Nephron (organoid): ENCODE measurements at regions not wholly inside any gene's neighbourhood (a gene's known extent, or its start where the extent isn't known, plus 50 kb on each side); places are given as distances from the start of the nearest gene placed in this dataset.

Source experiments
- H3K27ac Mint-ChIP-seq, 3 experiments: 2 replicates each; pipeline ENCODE4 v1.8.0; 2020; ENCODE audit warnings: mixed read lengths in 3 of 3, mild to moderate bottlenecking in 2 of 3, moderate library complexity in 1 of 3
- H3K27me3 Mint-ChIP-seq: 2 replicates; pipeline ENCODE4 v1.8.0; 2021; ENCODE audit warnings: low read depth, mild to moderate bottlenecking, moderate library complexity, mixed read lengths
- H3K36me3 Mint-ChIP-seq: 2 replicates; pipeline ENCODE4 v1.8.0; 2020; ENCODE audit warnings: low read depth, mixed read lengths
- H3K4me1 Mint-ChIP-seq: 2 replicates; pipeline ENCODE4 v1.8.0; 2020; ENCODE audit warnings: mixed read lengths
- H3K4me3 Mint-ChIP-seq, 3 experiments: 2 replicates each; pipeline ENCODE4 v1.8.0; 2020; ENCODE audit warnings: mild to moderate bottlenecking in 3 of 3, mixed read lengths in 3 of 3, moderate library complexity in 2 of 3
- H3K9me3 Mint-ChIP-seq: 2 replicates; pipeline ENCODE4 v1.8.0; 2020; ENCODE audit warnings: mixed read lengths
- TF ChIP-seq, protein P1 (sequence below), 3 experiments: fragments of 200-600 bp; sonication (generic); IDR thresholded peaks; one replicate each; pipeline ENCODE4 v1.5.0; 2021; ENCODE audit warnings: antibody characterized with exemption in 3 of 3; ENCODE audit not compliant: unreplicated experiment in 3 of 3

DNA sequence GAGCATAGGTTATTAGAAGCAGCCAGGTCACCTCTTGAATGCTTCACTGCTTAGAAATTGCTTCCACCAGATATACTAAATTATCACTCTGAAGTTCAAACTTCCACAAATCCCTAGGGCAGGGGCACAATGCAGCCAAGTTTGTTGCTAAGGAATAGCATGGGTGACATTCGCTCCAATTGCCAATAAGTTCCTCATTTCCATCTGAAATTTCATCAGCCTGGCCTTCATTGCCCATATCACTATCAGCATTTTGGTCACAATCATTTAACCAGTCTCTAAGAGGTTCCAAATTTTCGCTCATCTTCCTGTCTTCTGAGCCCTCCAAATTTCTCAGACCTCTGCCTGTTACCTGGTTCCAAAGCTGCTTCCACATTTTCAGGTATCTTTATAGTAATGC lies 356.1 kb downstream of the DAD1 start:
- H3K9me3 Mint-ChIP-seq = peaks cover 2% of the 10 kb centered on the region
- no peak overlapping the region for H3K27ac Mint-ChIP-seq
- H3K36me3 Mint-ChIP-seq = no peaks in the 10 kb centered on the region
- no peaks in the 10 kb centered on the region for H3K27me3 Mint-ChIP-seq
- TF ChIP-seq, protein P1, sequence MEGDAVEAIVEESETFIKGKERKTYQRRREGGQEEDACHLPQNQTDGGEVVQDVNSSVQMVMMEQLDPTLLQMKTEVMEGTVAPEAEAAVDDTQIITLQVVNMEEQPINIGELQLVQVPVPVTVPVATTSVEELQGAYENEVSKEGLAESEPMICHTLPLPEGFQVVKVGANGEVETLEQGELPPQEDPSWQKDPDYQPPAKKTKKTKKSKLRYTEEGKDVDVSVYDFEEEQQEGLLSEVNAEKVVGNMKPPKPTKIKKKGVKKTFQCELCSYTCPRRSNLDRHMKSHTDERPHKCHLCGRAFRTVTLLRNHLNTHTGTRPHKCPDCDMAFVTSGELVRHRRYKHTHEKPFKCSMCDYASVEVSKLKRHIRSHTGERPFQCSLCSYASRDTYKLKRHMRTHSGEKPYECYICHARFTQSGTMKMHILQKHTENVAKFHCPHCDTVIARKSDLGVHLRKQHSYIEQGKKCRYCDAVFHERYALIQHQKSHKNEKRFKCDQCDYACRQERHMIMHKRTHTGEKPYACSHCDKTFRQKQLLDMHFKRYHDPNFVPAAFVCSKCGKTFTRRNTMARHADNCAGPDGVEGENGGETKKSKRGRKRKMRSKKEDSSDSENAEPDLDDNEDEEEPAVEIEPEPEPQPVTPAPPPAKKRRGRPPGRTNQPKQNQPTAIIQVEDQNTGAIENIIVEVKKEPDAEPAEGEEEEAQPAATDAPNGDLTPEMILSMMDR (IDR thresholded peaks at IDR 0.05; ENCODE audit: unreplicated experiment in 3 of 3) = no peak
- H3K4me3 Mint-ChIP-seq = no peak overlapping the region
- no peaks in the 10 kb centered on the region for H3K4me1 Mint-ChIP-seq

DNA sequence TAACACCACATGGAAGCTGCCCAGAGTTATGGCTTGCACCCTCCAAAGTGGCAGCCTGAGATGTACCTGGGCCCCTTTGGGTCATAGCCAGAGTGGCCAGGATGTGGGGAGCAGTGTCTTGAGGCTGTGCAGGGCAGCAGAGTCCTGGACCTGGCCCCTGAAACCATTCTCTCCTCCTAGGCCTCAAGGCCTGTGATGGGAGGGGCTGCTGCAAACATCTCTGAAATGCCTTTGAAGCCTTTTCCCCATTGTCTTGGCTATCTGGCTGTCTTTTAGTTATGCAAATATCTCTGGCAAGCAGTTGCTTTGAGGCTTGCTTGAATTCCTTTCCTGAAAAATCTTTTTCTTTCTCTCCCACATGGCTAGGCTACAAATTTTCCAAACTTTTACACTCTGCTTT lies 356.5 kb downstream of the DAD1 start:
- no peaks in the 10 kb centered on the region for H3K27me3 Mint-ChIP-seq
- H3K27ac Mint-ChIP-seq = no peak overlapping the region
- TF ChIP-seq, protein P1 (IDR thresholded peaks at IDR 0.05; ENCODE audit: unreplicated experiment in 3 of 3) = no peak
- peaks cover 2% of the 10 kb centered on the region for H3K9me3 Mint-ChIP-seq
- no peak overlapping the region for H3K4me3 Mint-ChIP-seq
- H3K4me1 Mint-ChIP-seq = no peaks in the 10 kb centered on the region
- H3K36me3 Mint-ChIP-seq = no peaks in the 10 kb centered on the region

DNA sequence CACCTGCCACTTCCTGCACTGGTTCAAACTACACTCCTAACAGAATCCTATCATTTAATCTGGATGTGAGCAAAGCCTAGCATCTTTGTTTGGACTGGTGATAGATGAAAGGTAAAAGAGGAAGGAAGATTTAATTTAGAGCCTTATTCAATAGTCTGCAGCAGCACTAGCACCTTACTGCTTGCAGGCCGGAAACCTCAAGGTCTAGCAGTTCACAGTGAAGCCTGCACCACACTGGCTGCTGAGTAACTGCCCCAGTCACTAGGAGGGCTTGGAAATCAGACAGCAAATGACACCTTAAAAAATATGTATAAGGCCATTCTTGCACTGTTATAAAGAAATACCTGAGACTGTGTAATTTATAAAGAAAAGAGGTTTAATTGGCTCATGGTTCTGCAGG lies 358.0 kb downstream of the DAD1 start:
- no peaks in the 10 kb centered on the region for H3K27me3 Mint-ChIP-seq
- H3K9me3 Mint-ChIP-seq = peaks cover 2% of the 10 kb centered on the region
- TF ChIP-seq, protein P1 (IDR thresholded peaks at IDR 0.05; ENCODE audit: unreplicated experiment in 3 of 3) = no peak
- no peaks in the 10 kb centered on the region for H3K4me1 Mint-ChIP-seq
- H3K27ac Mint-ChIP-seq = no peak overlapping the region
- no peaks in the 10 kb centered on the region for H3K36me3 Mint-ChIP-seq
- H3K4me3 Mint-ChIP-seq = no peak overlapping the region

DNA sequence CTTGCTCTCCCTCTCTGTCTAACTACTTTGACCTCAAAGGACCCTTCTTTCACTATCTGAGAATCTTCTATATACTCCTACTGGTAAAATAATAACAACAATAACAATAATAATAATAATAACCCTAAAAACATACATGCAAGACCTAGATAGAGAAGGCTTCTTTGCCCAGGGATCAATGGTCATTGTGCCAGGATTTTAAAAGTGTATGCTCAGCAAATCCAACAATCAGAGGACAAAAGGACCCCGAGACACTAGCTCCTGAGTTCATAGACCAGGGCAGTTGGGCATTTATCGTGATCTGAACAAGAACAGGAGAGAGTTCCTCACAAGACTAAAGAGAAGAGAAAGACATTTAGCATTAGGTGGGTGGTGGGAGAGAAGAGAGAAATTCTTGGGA lies 358.5 kb downstream of the DAD1 start:
- Mint-ChIP-seq H3K9me3 (peaks cover 2% of the 10 kb centered on the region), H3K4me1 (no peaks in the 10 kb centered on the region), H3K27ac (no peak overlapping the region), H3K4me3 (no peak overlapping the region), H3K36me3 (no peaks in the 10 kb centered on the region), H3K27me3 (no peaks in the 10 kb centered on the region)
- TF ChIP-seq, protein P1 (IDR thresholded peaks at IDR 0.05; ENCODE audit: unreplicated experiment in 3 of 3) = no peak

DNA sequence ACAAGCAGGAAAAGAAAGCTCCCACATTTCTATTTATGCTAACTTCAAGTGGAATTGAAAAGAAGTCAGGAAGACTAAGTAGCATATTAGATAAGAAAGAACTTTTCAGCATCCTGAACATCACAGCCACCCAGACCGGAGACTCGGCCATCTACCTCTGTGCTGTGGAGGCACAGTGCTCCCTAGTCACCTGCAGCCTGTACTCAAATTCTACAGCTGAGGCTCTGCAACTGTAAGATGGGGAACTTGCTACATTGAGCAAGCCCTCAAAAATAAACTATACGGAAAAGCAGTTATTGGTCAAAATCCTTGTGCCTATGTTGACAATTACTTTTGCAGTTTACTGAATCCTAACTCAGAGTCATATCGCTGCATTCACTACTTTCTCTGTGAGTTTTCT lies 361.9 kb downstream of the DAD1 start:
- Mint-ChIP-seq H3K36me3 (no peaks in the 10 kb centered on the region), H3K4me1 (no peaks in the 10 kb centered on the region), H3K9me3 (no peaks in the 10 kb centered on the region), H3K27ac (no peak overlapping the region), H3K27me3 (no peaks in the 10 kb centered on the region), H3K4me3 (no peak overlapping the region)
- TF ChIP-seq, protein P1 (IDR thresholded peaks at IDR 0.05; ENCODE audit: unreplicated experiment in 3 of 3) = no peak

DNA sequence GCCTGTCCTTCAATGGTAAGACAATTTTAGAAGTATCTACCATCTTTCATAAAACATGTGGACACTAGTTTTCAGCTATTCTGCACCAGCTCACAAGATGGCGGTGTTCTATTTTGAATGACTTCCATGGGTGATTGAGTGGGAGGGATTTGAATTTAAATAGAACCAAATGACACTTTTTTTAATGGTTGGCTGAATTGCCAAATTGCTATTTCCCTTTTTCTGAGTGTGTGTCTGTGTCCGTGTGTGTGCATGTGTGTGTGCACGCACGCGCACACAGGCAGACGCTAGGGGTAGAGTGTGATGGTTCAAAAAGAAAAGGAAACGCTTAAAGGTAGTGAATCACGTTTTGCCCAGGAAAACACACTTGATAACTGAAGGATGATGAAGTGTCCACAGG lies 362.6 kb downstream of the DAD1 start:
- no peaks in the 10 kb centered on the region for H3K9me3 Mint-ChIP-seq
- H3K4me3 Mint-ChIP-seq = no peak overlapping the region
- no peak overlapping the region for H3K27ac Mint-ChIP-seq
- TF ChIP-seq, protein P1 (IDR thresholded peaks at IDR 0.05; ENCODE audit: unreplicated experiment in 3 of 3) = no peak
- no peaks in the 10 kb centered on the region for H3K27me3 Mint-ChIP-seq
- H3K36me3 Mint-ChIP-seq = no peaks in the 10 kb centered on the region
- H3K4me1 Mint-ChIP-seq = no peaks in the 10 kb centered on the region
